CD4-positive, alpha-beta T cell treated with Interleukin-15 for 1 hour (primary cell): ENCODE measurements at regions not wholly inside any gene's neighbourhood (a gene's known extent, or its start where the extent isn't known, plus 50 kb on each side); places are given as distances from the start of the nearest gene placed in this dataset.

ENCODE experiments used
- DNase-seq: peaks from one replicate; pipeline ENCODE4 v3.0.0-alpha.2; 2020

- DNase-seq = no peak
Observed at GRCh38 chr5:20615888-20616563, 628.0 kb upstream of the CDH18 start.

- DNase-seq = no peak
Observed at GRCh38 chr5:20611620-20612019, 623.6 kb upstream of the CDH18 start.

GRCh38 chr5:20610681-20611080 lies 622.7 kb upstream of the CDH18 start:
- DNase-seq = no peak

GRCh38 chr5:20609126-20609525 lies 621.1 kb upstream of the CDH18 start:
- no peak for DNase-seq

- DNase-seq = no peak
Observed at GRCh38 chr5:20608567-20608966, 620.6 kb upstream of the CDH18 start.

GRCh38 chr5:20605732-20606525 lies 617.9 kb upstream of the CDH18 start:
- DNase-seq = no peak

- no peak for DNase-seq
Observed at GRCh38 chr5:20604992-20605391, 617.0 kb upstream of the CDH18 start.

GRCh38 chr5:20601678-20602100 lies 613.7 kb upstream of the CDH18 start:
- no peak for DNase-seq

GRCh38 chr5:20590356-20590755 lies 602.4 kb upstream of the CDH18 start:
- DNase-seq = no peak

GRCh38 chr5:20575571-20575970 lies 587.6 kb upstream of the CDH18 start:
- no peak for DNase-seq

- DNase-seq = no peak
Observed at GRCh38 chr5:20574576-20574975, 586.6 kb upstream of the CDH18 start.

GRCh38 chr5:20572614-20573013 lies 584.6 kb upstream of the CDH18 start:
- no peak for DNase-seq

GRCh38 chr5:20570486-20570885 lies 582.5 kb upstream of the CDH18 start:
- no peak for DNase-seq

GRCh38 chr5:20562544-20562943 lies 574.5 kb upstream of the CDH18 start:
- DNase-seq = no peak

- DNase-seq = no peak
Observed at GRCh38 chr5:20559845-20560244, 571.8 kb upstream of the CDH18 start.

GRCh38 chr5:20556115-20556763 lies 568.2 kb upstream of the CDH18 start:
- DNase-seq = no peak

- DNase-seq = no peak
Observed at GRCh38 chr5:20555034-20555433, 567.0 kb upstream of the CDH18 start.

- DNase-seq = no peak
Observed at GRCh38 chr5:20554001-20554400, 566.0 kb upstream of the CDH18 start.

- DNase-seq = no peak
Observed at GRCh38 chr5:20537911-20538703, 550.1 kb upstream of the CDH18 start.

- DNase-seq = no peak
Observed at GRCh38 chr5:20536813-20537212, 548.8 kb upstream of the CDH18 start.

- no peak for DNase-seq
Observed at GRCh38 chr5:20536341-20536740, 548.3 kb upstream of the CDH18 start.

GRCh38 chr5:20528471-20528870 lies 540.5 kb upstream of the CDH18 start:
- DNase-seq = no peak

GRCh38 chr5:20524991-20525529 lies 537.1 kb upstream of the CDH18 start:
- DNase-seq = no peak
